ENCODE measurements at regions not wholly inside any gene's neighbourhood (a gene's known extent, or its start where the extent isn't known, plus 50 kb on each side); places are given as distances from the start of the nearest gene placed in this dataset.
"Not testable (repeated sequence)": the region's sequence is repeated elsewhere in the genome, so short reads cannot be mapped to it uniquely, and the experiment has no call there.

DNA sequence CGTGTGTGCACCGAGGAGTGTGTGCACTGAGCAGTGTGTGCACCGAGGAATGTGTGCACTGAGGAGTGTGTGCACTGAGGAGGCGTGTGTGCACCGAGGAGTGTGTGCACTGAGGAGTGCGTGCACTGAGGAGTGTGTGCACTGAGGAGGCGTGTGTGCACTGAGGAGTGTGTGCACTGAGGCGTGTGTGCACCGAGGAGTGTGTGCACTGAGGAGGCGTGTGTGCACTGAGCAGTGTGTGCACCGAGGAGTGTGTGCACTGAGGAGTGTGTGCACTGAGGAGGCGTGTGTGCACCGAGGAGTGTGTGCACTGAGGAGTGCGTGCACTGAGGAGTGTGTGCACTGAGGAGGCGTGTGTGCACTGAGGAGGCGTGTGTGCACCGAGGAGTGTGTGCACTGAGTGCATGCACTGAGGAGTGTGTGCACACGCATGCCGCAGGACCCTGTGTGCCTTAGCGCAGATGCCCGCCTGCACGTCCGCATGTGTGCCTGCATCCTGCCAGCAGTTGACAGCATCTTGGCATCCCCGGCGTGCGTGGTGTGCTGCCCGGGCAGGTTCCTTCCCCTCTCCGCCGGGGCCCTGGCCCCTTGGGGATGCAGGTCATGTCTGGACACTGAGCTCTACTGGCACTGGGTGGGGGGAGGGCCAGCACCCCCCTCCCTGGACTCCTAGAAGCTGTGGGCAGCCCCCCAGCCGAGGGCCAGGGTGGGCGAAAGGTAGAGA lies 55.6 kb upstream of the NOTCH1 start:
- TF ChIP-seq, protein P1, sequence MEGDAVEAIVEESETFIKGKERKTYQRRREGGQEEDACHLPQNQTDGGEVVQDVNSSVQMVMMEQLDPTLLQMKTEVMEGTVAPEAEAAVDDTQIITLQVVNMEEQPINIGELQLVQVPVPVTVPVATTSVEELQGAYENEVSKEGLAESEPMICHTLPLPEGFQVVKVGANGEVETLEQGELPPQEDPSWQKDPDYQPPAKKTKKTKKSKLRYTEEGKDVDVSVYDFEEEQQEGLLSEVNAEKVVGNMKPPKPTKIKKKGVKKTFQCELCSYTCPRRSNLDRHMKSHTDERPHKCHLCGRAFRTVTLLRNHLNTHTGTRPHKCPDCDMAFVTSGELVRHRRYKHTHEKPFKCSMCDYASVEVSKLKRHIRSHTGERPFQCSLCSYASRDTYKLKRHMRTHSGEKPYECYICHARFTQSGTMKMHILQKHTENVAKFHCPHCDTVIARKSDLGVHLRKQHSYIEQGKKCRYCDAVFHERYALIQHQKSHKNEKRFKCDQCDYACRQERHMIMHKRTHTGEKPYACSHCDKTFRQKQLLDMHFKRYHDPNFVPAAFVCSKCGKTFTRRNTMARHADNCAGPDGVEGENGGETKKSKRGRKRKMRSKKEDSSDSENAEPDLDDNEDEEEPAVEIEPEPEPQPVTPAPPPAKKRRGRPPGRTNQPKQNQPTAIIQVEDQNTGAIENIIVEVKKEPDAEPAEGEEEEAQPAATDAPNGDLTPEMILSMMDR (IDR thresholded peaks at IDR 0.05) = not testable (repeated sequence)
- not testable (repeated sequence) for TF ChIP-seq POLR2A (IDR thresholded peaks at IDR 0.05)
